Retina (tissue), 1 donor: ENCODE measurements at regions not wholly inside any gene's neighbourhood (a gene's known extent, or its start where the extent isn't known, plus 50 kb on each side); places are given as distances from the start of the nearest gene placed in this dataset.

ENCODE experiments used
- DNase-seq: peaks from one replicate; pipeline ENCODE4 v3.0.0-alpha.2; 2016

DNA sequence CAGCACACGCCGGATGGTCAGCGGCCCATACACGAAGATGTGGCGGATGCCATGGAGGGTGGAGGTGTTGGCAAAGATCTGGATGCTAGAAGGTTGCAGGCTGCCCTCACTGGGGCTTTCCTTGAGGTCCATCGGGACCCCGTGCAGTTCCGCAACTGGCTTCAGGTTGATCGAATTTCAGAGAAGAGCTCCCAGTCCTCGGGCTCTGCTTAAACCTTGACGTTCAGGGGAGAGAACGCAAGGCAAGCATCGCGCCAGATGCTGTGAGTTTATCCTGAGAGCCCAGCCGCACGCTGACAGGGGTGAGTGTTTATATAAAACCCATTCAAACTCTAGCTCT, 98.7 kb upstream of the CCL2 start:
- DNase-seq: no peak

GRCh38 chr17:34156741-34157589, 98.1 kb upstream of the CCL2 start:
- peak; percentile 79 for DNase-seq

DNA sequence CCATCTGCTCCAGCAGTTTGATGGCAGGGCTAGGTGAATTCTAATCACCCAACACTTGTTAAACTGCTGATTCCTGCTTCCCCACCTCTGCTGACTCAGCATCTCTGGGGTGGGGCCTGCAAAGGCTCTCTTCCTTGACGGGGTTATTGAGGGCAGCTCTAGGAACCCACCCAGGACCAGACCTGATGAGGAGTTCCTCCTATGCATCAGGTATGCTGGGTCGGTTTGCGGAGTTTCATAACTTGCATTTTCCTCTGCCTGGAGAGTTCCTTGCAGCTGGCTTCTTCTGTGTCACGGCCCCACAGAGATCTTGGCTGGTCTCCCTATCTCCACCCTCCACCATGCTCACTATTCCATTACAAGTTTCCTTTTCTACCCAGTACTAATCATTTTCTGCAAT, 93.4 kb upstream of the CCL2 start:
- no peak for DNase-seq

DNA sequence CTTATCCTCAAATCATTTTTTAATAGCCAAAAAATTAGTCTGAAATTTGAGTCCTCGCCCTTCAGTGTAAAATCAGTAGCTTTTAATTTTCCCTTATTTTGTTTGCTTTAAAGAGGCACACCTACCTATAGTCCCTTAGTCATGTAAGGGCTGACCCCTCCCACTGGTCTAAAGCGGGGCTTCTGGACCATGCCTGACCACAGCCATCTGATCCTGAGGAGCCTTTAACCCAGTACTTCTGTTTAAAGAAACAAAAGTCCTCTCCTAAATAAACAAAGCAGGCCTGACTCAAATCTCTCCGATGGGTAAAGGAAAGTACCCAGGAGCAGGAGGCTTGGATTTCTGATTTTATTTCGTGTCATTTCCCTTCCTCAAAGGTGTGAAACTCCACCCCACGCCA, 92.0 kb upstream of the CCL2 start:
- no peak for DNase-seq

GRCh38 chr17:34163646-34164045, 91.4 kb upstream of the CCL2 start:
- DNase-seq: no peak

DNA sequence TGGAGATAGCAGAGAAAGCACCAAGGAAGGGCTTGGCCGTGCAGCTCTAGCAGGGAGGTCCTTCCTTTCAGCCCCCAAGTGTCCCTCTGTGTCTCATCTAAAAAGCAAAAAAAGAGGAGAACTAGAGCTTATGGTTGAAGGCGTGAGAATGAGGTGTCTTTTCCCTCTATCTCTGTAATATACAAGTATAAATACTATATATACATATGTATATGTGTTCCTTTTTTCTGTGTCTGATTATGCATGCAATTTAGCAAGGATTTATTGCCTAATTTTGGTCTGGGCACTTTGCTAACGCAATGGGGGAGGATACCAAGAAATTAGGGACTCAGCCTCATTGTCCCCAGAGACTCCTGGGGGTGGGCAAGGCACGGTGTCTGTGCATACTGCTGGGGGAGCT, 90.2 kb upstream of the CCL2 start:
- no peak for DNase-seq

DNA sequence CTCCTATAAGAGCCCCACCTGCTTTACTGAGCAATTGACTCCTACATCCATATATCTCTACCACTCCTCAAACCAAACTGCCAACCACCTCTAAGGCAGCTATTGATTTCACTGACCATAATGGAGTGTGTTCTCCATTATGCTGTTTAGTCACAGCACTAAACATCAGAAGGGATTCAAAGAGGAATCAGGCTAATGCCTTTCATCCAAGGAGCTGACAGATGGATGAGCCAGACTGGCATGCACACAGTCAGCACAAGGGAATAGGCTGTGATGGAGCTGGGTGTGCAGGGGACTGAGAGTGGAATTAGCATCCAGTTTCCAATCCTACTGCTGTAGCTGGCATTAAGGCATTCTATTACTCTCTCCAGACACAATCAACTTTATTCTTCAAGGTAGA, 88.7 kb upstream of the CCL2 start:
- no peak for DNase-seq

DNA sequence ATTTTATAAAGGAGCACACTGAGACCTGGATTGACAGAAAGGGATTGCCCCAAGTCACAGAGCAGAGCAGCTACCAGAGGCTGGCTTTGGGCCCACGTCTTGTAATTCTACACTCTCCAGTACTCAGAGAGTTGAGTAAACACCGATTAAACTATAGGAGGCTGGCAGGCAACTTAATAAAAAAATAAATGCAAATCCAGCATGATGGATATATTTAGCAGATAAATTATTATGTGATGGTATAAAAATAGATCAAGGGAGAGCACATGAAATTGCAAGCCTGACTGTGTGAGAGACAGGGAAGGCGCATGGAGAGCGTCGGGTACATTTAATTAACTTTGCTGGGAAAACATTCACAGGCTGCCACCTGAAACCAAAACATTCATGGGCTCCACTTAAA, 87.7 kb upstream of the CCL2 start:
- DNase-seq: no peak

- DNase-seq: no peak
Measured at GRCh38 chr17:34168989-34169388, 86.1 kb upstream of the CCL2 start.

GRCh38 chr17:34169496-34169895, 85.6 kb upstream of the CCL2 start:
- DNase-seq: no peak

DNA sequence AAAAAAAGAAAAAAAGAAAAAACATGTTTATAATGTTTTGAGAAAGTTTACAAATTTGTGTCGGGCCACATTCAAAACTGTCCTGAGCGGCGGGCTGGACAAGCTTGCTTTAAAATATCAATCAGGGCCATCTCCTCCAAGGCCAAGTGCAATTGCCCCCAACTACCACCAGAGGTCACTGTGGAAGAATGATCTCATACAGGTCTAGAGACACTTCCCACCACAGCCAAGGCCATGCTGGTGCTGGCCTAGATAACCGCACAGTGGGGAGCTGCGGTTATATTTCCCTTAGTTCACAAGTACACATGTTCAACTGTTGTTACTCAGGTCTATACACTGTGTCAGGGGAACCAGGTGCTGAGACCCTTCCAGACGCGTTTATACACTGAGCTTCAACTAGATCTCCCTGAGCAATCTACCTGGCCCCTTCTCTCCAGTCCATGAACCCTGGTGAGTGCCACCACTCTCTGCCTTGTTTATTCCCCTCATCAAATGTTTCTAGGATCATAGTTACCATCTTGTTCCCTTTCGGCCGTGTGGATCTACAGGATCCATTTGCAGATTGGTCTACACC, 83.8 kb upstream of the CCL2 start:
- peak; percentile 68 for DNase-seq

DNA sequence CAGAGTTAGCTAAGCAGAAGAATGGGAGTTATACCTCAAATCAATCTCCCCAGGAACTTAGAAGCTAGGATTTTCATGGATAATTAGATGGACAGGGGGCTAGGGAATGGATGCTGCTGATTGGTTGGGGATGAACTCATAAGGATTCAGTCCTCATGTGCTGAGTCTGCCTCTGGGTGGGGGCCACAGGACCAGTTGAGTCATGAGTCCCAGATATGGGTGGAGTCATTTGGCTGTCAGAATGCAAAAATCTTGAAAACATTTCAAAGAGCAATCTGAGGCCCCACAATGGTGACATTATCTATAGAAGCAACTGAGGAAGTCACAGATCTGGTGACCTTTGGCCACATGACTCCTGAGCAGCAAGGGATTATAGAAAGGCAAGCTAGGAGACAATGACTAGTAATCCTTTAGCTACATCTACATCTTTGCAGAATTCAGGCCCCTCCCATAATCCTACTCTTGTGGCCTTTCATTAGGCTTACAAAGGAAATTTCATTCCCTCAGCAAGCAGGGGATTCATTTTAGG, 82.6 kb upstream of the CCL2 start:
- no peak for DNase-seq

GRCh38 chr17:34173241-34173640, 81.8 kb upstream of the CCL2 start:
- no peak for DNase-seq

DNA sequence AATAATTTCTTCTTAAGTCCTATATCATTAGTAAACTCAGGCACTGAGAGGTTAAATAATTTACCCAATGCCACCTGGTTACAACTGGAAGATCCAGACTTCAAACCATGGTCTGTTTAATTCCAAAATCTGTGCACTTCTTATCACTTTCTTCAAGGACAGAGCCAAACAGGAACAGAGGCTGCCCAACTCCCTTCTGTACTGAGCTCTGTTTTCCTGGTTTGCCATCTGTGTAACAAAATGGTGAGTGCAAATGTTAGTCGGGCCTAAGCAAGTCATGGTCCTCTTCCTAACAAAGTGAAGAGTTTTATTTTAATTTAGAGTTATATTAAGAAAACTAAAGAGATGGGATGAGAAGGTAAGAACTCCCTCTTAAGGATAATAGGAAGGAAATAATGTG, 80.6 kb upstream of the CCL2 start:
- no peak for DNase-seq

DNA sequence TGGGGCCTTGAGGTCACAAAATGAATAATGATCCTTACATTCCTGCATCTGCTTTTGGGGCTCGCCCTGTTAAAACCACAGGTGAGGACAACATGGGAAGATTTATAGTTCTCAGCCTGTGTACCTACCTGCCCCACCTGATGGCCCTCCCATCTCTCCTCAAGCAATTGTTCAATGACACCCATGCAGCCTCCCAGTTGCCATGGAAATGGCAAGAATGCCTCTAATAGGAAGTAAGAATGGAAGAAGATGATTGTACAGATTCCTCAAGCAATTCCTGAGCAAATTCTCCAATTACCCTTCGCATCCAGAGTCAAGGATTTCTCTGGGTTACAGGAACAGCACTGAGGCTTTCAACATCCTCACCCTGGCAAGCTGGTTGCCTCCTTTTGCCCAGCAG, 78.6 kb upstream of the CCL2 start:
- DNase-seq: no peak

DNA sequence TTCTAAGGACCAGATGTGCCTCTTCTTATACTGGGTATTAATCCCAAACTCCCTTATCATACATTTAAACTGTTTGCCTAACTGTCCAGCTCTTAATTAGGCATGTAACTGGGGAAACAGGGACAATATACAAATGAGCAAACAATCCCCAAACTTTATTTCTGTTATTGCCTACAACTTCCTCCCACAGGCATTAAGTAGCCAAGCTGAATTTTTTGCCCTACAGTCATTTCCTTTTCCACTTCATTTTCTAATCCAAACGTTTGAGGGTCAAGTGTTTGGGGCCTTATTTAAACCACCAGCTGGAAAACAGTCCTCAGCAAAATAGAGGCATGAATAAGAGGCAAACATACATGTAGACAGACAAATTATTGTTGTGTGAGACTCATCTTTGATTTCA, 77.4 kb upstream of the CCL2 start:
- DNase-seq: no peak

GRCh38 chr17:34178092-34178491, 77.0 kb upstream of the CCL2 start:
- peak; percentile 0 for DNase-seq

- DNase-seq: no peak
Measured at GRCh38 chr17:34182036-34182803, 72.9 kb upstream of the CCL2 start.

DNA sequence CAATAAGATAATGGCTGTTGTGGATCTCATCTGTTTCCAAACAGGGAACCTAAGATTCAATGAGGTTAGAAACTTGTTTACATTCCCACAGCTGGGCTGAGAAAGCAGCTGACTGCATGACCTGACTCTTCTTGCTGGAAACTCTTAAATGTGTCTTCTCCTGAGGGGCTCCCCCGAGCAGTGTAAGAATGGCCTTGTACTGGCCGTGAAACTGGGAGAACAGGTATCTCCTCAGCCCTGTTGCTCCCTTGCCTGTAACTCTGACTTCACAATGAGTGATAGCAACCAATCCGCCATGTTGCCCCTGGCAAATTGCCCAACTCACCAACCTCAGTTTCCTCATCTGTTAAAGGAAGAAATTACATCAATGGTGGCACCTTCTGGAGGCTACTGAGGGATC, 59.1 kb upstream of the CCL2 start:
- no peak for DNase-seq

DNA sequence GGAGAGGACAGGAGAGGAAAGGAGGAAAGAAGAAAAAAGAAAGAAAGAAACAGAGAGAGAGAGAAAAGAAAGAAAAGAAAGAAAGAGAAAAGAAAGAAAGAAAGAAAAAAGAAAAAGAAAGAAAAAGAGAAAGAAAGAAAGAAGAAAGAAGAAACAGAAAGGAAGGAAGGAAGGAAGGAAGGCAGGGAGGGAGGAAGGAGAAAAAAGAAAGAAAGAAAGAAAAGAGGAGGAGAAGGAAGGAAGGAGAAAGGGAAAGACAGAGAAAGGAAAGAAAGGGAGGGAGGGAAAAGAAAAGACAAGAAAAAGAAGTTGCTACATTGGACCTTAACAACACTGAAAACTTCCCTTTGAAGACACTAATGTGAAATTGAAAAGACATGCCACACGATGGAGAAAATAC, 56.6 kb upstream of the CCL2 start:
- no peak for DNase-seq

GRCh38 chr17:34199454-34199853, 55.6 kb upstream of the CCL2 start:
- DNase-seq: no peak

DNA sequence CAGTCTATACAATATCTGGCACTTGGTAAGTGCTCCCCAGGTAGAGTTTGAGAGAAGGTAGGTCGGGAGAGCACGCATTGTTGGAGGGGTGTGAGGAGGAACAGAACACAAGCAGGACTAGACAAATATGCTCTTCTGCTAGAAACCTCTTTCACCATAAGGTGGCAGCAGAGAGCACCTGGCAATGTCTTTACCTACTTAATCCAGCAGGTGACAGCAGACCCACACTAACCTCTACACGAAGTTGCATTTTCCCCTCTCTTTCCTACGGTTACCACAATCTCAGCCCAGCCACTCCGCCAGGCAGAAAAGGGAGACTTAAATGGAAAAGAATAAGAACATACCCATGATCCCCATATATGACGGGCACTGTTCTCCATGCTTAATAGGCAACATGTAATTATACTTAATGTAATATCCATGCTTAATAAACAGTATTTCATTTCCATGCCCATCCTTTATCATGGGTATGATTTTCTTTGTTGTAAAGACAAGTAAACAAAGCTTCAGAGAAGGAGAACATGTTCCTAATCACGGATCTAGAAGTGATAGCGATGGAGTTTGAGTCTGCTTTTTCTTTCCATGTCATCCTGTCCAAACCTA, 55.1 kb upstream of the CCL2 start:
- DNase-seq: peak; percentile 80

- no peak for DNase-seq
Measured at GRCh38 chr17:34201225-34201624, 53.9 kb upstream of the CCL2 start.

DNA sequence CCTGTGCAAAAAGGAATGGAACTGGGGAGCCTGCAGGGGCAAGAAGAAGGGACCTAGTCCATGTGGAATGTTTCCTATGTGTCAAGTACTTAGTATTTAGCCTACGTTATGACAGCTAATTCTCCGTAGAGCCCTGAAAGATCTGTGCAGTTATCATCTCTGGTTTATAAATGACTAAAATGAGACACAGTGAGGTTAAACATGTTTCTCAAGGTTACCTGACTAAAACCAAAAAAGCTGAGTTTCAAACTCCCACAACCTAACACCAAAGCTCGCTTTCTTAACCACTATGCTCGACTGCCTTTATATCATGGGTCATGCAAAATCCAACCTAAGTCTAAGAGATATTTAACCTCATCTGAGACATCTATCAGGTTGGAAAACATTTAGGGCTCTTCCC, 53.3 kb upstream of the CCL2 start:
- DNase-seq: no peak
